ENCODE measurements at regions not wholly inside any gene's neighbourhood (a gene's known extent, or its start where the extent isn't known, plus 50 kb on each side); places are given as distances from the start of the nearest gene placed in this dataset.
"Not testable (repeated sequence)": the region's sequence is repeated elsewhere in the genome, so short reads cannot be mapped to it uniquely, and the experiment has no call there.

- DNase-seq: no peak
Measured at GRCh38 chr2:175755169-175755568, 246.9 kb downstream of the LNPK start.

- no peak for DNase-seq
Measured at GRCh38 chr2:175750195-175750594, 251.9 kb downstream of the LNPK start.

- no peak for DNase-seq
Measured at GRCh38 chr2:175745911-175746310, 256.2 kb downstream of the LNPK start.

- no peak for DNase-seq
Measured at GRCh38 chr2:175744000-175744399, 258.1 kb downstream of the LNPK start.

DNA sequence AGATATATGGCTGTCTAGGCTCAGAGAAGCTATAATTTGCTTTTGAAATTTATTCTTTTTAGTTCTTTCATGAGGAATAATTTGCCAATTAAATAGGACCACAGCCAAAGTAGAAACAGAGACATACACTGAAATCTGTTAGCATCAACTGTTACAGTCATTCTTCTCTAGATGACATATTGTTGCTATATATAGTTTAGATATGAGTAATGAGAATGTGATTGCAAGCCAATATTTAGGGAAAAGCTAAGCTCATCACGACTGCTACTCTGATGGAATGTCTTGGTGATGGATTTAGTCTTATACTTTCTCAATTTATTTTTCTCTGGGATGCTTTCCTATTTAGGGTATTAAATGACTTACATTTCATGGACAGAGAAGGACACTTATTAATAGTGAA lies 259.1 kb downstream of the LNPK start:
- no peak for DNase-seq

GRCh38 chr2:175742367-175742766 lies 259.7 kb downstream of the LNPK start:
- DNase-seq: no peak

GRCh38 chr2:175741164-175741563 lies 260.9 kb downstream of the LNPK start:
- no peak for DNase-seq

GRCh38 chr2:175737722-175738361 lies 264.2 kb downstream of the LNPK start:
- no peak for DNase-seq

- DNase-seq: peak; percentile 2 to 24
Measured at GRCh38 chr2:175734686-175735085, 267.4 kb downstream of the LNPK start.

- no peak for DNase-seq
Measured at GRCh38 chr2:175732531-175732930, 269.5 kb downstream of the LNPK start.

DNA sequence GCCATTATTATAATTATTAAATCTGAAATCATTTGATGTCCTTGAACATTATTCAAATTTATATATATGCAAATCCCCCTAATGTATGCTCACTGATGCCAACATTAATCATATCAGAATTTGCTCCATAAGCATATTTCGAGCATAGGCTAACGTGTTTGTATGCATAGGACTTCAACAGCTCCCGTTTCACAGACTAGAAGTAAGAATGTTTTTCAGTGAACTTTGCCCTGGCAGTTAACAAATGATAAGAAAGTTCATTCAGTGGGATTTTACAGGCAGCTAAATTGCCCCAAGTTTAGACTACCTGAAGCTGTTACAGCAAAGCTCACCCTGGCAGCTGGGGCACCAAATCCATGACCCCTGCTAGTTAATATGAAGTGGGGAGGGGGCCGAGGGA lies 272.0 kb downstream of the LNPK start:
- no peak for DNase-seq

- DNase-seq: no peak
Measured at GRCh38 chr2:175729049-175729706, 272.9 kb downstream of the LNPK start.

- no peak for DNase-seq
Measured at GRCh38 chr2:175728032-175728431, 274.0 kb downstream of the LNPK start.

DNA sequence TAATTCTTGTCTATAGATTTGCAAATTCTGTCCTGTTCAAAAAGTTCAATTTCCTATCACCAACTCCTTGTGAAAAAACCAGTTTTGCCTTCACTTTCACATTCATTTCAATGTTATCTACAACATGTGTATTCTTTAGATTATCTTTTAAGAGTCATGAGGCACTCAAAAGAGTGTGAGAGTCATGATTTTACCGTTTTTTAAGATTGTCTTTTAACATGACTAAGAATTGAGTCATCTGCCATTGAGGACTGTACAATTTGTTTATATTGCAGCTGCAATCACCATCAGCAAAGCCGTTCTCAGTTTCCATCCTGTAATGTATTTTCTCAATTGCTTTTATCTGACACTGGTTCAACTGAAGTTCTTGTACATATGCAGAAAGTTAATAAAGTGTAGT lies 275.8 kb downstream of the LNPK start:
- DNase-seq: no peak

GRCh38 chr2:175709248-175709647 lies 292.8 kb downstream of the LNPK start:
- no peak for DNase-seq

DNA sequence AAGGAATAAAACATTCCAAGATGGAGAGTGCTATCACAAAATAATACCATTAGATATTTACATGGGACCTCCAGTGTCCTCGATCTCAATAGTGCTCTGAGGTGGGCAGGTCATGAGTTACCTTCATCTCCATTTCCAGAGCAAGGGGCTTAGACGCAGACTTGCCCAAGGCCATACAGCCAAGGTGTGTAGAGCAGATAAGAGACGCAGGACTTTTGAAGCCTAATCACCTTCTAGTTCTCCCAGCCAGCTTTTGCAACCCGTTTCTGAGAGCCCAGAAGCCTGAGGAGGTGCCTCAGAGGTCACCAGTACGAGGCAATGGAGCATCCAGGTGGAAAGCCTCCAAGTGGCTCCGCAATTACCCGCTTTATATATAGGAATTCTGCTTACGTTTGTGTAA lies 294.7 kb downstream of the LNPK start:
- DNase-seq: no peak

- not testable (repeated sequence) for DNase-seq
Measured at GRCh38 chr2:175704568-175704967, 297.5 kb downstream of the LNPK start.

DNA sequence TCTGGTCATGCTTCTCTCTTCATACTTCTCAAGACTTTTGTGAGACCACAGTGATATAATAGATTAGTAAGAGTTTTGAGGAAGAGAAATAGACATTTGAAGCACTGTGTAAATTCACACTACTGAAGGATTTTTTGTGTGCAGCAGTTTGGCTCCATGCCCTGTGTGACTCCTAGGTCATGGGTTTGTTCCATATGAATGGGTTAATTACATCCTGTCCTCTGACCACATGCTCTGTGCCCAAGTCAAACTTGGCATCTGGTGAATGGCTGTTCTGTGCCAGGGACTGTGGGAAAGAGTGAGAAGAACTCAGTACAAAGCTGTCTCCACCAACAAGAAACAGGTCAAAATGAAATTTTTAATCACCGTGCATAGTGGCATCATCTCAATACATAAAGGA lies 304.0 kb downstream of the LNPK start:
- DNase-seq: no peak

GRCh38 chr2:175690113-175690837 lies 311.8 kb downstream of the LNPK start:
- peak; percentile 26 to 36 for DNase-seq

- no peak for DNase-seq
Measured at GRCh38 chr2:175688243-175688642, 313.8 kb downstream of the LNPK start.

GRCh38 chr2:175687465-175687864 lies 314.6 kb downstream of the LNPK start:
- DNase-seq: no peak

DNA sequence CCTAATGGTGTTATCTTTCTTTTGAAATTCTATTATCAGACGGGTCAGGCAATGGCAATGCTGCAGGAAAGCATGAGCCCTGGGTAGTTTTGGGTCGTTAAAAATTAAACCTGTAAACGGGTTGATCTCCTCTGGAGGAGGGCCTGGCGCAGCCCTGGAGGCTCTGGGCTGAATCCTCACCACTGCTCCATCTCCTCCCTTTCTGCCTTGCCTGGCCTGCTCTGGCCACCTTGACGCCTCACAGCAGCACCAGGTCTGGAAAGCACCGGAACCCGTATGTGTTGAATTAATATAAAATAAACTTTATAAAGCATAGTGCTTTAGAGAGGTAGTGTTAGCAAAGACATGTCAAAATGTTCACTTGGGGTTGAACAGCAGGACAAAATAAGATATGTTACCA lies 316.1 kb downstream of the LNPK start:
- no peak for DNase-seq

DNA sequence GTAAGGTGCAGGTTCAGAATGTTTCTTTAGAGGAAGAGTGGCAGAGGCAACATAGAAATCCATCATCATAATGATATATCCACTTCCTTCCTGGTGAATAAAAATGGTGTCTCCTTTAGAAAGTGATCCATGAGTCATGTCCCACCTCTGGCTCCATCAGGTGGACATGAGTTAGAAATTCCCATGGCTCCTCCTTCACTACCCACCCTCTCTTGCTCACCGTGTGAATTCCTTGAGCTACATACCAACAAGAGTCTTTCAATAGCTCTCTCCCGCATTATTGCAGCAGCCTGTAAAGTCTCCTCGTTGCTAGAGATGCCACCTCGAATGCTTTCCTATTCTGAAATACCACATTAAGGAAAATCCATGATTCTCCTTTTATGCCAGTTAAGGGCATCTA lies 317.6 kb downstream of the LNPK start:
- no peak for DNase-seq

- DNase-seq: no peak
Measured at GRCh38 chr2:175679728-175680127, 322.3 kb downstream of the LNPK start.

Data from NCI-H187 (cell line).